Heart left ventricle (tissue), 16 donors: ENCODE measurements at regions not wholly inside any gene's neighbourhood (a gene's known extent, or its start where the extent isn't known, plus 50 kb on each side); places are given as distances from the start of the nearest gene placed in this dataset.

Source experiments
- ATAC-seq, 4 donors: fragments of 200-7000 bp; cut with Tn5 transposase; one replicate each; pipeline ENCODE4 v1.9.1; 2020 to 2022; ENCODE audit warnings: moderate library complexity in 4 of 4, mild to moderate bottlenecking in 3 of 4, moderate number of reproducible peaks in 1 of 4
- DNase-seq, 5 donors: peaks; one replicate each; pipeline ENCODE4 v3.0.0-alpha.2; 2020
- H3K27ac ChIP-seq, 12 donors: fragments of 200-600 bp; sonication (generic) in 4 of 12; one replicate each; pipeline versions ENCODE4 v1.5.0 to v1.8.0; 2016 to 2022; ENCODE audit warnings: mild to moderate bottlenecking in 2 of 12
- H3K27me3 ChIP-seq, 9 donors: fragments of 200-600 bp; sonication (generic) in 2 of 9; one replicate each; pipeline versions ENCODE4 v1.5.1 to v1.8.0; 2016 to 2022; ENCODE audit warnings: mild to moderate bottlenecking in 3 of 9
- H3K36me3 ChIP-seq, 9 donors: fragments of 200-600 bp; sonication (generic) in 2 of 9; one replicate each; pipeline versions ENCODE4 v1.5.0 to v1.8.0; 2018 to 2022; ENCODE audit warnings: mild to moderate bottlenecking in 2 of 9
- H3K4me1 ChIP-seq, 12 donors: fragments of 200-600 bp; sonication (generic) in 4 of 12; one replicate each; pipeline versions ENCODE4 v1.5.0 to v1.8.0; 2016 to 2022; ENCODE audit warnings: mild to moderate bottlenecking in 3 of 12
- H3K4me3 ChIP-seq, 12 donors: fragments of 200-600 bp; sonication (generic) in 4 of 12; one replicate each; pipeline versions ENCODE4 v1.5.0 to v1.8.0; 2017 to 2022; ENCODE audit warnings: mild to moderate bottlenecking in 9 of 12, moderate library complexity in 4 of 12
- H3K9me3 ChIP-seq, 12 donors: fragments of 200-600 bp; sonication (generic) in 4 of 12; one replicate each; pipeline versions ENCODE4 v1.5.0 to v1.8.0; 2016 to 2022; ENCODE audit warnings: mild to moderate bottlenecking in 1 of 12
- CTCF ChIP-seq, 12 donors: fragments of 200-600 bp; sonication (generic) in 4 of 12; IDR thresholded peaks; one replicate each; pipeline versions ENCODE4 v1.5.0 to v1.8.0; 2018 to 2022; ENCODE audit warnings: antibody characterized with exemption in 12 of 12, mild to moderate bottlenecking in 5 of 12
- POLR2A ChIP-seq, 2 donors: fragments of 450-650 bp; IDR thresholded peaks; one replicate each; pipeline ENCODE4 v1.6.1; 2017; ENCODE audit warnings: antibody characterized with exemption in 2 of 2, mild to moderate bottlenecking in 2 of 2, moderate library complexity in 2 of 2
- WGBS, 4 donors: extraction: QIAGEN DNeasy Blood & Tissue Kit in 2 of 4; methylation state at CpG; one replicate each; pipeline versions ENCODE4 v1.1.5 to v1.1.7; 2013 to 2018; 5-methylcytosine and 5-hydroxymethylcytosine counted together
- intact Hi-C, 10 donors: fragments of 100-400 bp; cut with DNase I; formaldehyde crosslinking; loops; one replicate each; pipeline versions ENCODE4 v1.11.1 to v1.14.2; 2022
- donor health status: ischemic (EF 13 %, LVEDD 7.1; RV severe dilation, severe dysfunction).
- donor health status: healthy with polysubstance abuse.
- donor health status: DM: no; HTN: yes; CAD: no.
- donor health status: DM: no; HTN: no; CAD: no.
- donor health status: ischemic (EF 25% LVEDD 6.9; RV normal size, moderate dysfunction).
- donor health status: ischemic (EF 25% LVEDD 5.7; RV mildly dilated, moderate dysfunction).
- donor health status: healthy.
- donor health status: DM: yes; HTN: yes; CAD: no.
- donor health status: ischemic (EF 35%, LVEDD 5.7; RV mildly dilated, moderate dysfunction).
- donor health status: nonischemic (EF 11% LVEDD 7.7; RV severe dilation, severe dysfunction).
- donor health status: DM: yes; HTN: yes; CAD: no.
- donor health status: PGD.
- donor health status: ischemic (EF 29% LVEDD 5.4; RV normal size, mild dysfunction).
- donor health status: nonischemic (EF 23%, LVEDD 6.1; RV moderate dilation, normal function).

GRCh38 chr16:59719121-59719520 lies 985.0 kb upstream of the GOT2 start:
- no peaks in the 10 kb centered on the region for H3K36me3 ChIP-seq
- intact Hi-C loops, result no loop called here
- no peak overlapping the region for H3K4me3 ChIP-seq
- WGBS, 4 donors, result 73 to 78% (median 75%) methylated on average over 2 of the region's 2 CpGs
- no peaks in the 10 kb centered on the region for H3K27me3 ChIP-seq
- DNase-seq (no peak), ATAC-seq (no peak)
- TF ChIP-seq CTCF (IDR thresholded peaks at IDR 0.05), result no peak
- TF ChIP-seq POLR2A (IDR thresholded peaks at IDR 0.05), result no peak
- no peak overlapping the region for H3K27ac ChIP-seq
- no peaks in the 10 kb centered on the region for H3K4me1 ChIP-seq
- H3K9me3 ChIP-seq, result no peaks in the 10 kb centered on the region

- H3K4me1 ChIP-seq, result no peaks in the 10 kb centered on the region
- DNase-seq, result no peak
- intact Hi-C loops, result no loop called here
- H3K27ac ChIP-seq, result no peak overlapping the region
- H3K27me3 ChIP-seq, result no peaks in the 10 kb centered on the region
- ATAC-seq, result no peak
- 77 to 83% (median 81%) methylated on average over 8 of the region's 8 CpGs for WGBS, 4 donors
- no peaks in the 10 kb centered on the region for H3K36me3 ChIP-seq
- TF ChIP-seq CTCF (IDR thresholded peaks at IDR 0.05) (no peak), POLR2A (IDR thresholded peaks at IDR 0.05) (no peak)
- H3K9me3 ChIP-seq, result peaks cover 0 to 2% (median 0%) of the 10 kb centered on the region in 12 donors
- no peak overlapping the region for H3K4me3 ChIP-seq
Observed at GRCh38 chr16:59707436-59708226, 973.5 kb upstream of the GOT2 start.

DNA sequence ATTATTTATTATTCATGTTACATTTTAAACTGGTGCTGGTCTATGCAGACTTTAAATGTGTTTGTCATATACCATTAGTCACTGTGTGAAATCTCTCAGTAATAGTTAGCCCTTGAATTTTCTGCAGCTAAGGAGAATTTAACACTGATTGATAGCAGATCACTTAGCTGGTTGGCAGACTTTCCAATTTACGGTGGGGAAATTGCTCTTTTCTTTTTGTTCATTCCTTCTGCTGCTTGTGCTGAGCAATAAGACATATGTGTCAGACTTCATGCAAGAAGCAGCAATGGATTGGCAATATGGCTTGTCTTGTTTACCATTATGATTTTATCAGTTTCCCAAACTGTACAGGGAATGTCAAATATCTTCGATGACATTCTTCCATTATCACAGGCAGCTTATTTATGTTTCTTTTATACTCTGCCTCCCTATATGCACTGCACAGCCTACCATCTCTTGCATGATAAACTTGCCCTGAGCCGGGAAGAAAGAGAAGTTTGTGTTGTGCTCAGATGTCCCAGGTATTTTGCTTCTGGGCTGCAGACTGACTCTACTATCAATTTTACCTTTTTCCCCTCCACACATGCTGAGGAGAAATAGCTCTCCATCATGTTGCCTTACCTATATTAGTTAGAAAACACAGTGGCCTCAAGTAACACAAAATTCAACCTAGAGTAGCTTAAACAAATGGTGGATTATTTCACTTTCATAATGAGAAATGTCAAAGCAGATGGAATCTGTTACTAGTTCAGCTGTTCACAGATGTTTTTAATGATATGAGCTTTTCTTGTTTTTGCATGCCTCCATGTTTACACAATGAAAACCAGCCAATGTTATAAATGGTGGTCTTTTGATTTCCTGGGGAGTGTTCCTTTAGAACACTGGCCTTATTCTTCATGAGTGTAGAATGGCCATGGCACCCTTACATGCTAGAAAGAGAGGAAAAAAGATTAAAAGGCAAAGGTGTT lies 968.1 kb upstream of the GOT2 start:
- TF ChIP-seq POLR2A (IDR thresholded peaks at IDR 0.05), result no peak
- no peak for TF ChIP-seq CTCF (IDR thresholded peaks at IDR 0.05)
- intact Hi-C loops, result no loop called here
- Histone ChIP-seq H3K27ac (no peak overlapping the region), H3K4me3 (no peak overlapping the region), H3K27me3 (no peaks in the 10 kb centered on the region), H3K36me3 (no peaks in the 10 kb centered on the region), H3K9me3 (peaks cover 0 to 2% (median 0%) of the 10 kb centered on the region in 12 donors), H3K4me1 (no peaks in the 10 kb centered on the region)
- 51 to 60% (median 58%) methylated on average over 3 of the region's 3 CpGs for WGBS, 4 donors
- ATAC-seq (no peak), DNase-seq (no peak)

DNA sequence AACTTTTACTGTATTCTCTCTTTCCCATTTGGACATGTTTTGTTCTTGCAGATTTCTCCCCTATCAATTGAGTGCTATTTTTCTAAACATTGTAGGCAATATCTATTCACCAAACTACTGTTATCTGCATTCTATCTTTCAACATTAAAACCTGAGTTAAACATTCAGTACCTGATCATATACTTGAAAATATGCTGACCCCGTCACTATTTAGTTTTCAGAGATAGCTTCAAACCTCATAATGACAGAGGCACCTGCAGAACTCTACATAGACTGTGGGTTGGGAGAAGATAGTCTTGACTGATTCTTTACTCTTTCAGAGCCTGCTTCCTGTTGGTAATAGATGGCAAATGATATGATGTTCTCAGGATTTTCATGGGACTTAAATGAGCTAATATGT lies 965.7 kb upstream of the GOT2 start:
- H3K36me3 ChIP-seq, result no peaks in the 10 kb centered on the region
- ATAC-seq, result no peak
- H3K4me3 ChIP-seq, result no peak overlapping the region
- H3K27me3 ChIP-seq, result no peaks in the 10 kb centered on the region
- TF ChIP-seq POLR2A (IDR thresholded peaks at IDR 0.05) (no peak), CTCF (IDR thresholded peaks at IDR 0.05) (no peak)
- WGBS, 4 donors, result 64 to 91% (median 84%) methylated on average over 1 of the region's 1 CpG
- intact Hi-C loops, result loop anchor here in 1 of 10 donors (10.0 kb wide), 1 partner anchor 65 kb away; no protein-coding TSS in a partner anchor
- H3K4me1 ChIP-seq, result no peaks in the 10 kb centered on the region
- no peaks in the 10 kb centered on the region for H3K9me3 ChIP-seq
- no peak overlapping the region for H3K27ac ChIP-seq
- no peak for DNase-seq
